Right lobe of liver (tissue), 6 donors: ENCODE measurements at regions not wholly inside any gene's neighbourhood (a gene's known extent, or its start where the extent isn't known, plus 50 kb on each side); places are given as distances from the start of the nearest gene placed in this dataset.

Experiments used
- ATAC-seq, 4 donors: fragments of 200-7000 bp; cut with Tn5 transposase; one replicate each; pipeline ENCODE4 v1.9.1; 2020; ENCODE audit warnings: mild to moderate bottlenecking in 4 of 4, moderate library complexity in 4 of 4
- DNase-seq, 3 donors: peaks; one replicate each; pipeline ENCODE4 v3.0.0-alpha.2; 2020
- H3K27ac ChIP-seq, 3 donors: fragments of 200-600 bp; one replicate each; pipeline ENCODE4 v1.8.0; 2022
- H3K27me3 ChIP-seq, 2 donors: fragments of 200-600 bp; one replicate each; pipeline ENCODE4 v1.8.0; 2022
- H3K36me3 ChIP-seq, 4 donors: fragments of 200-600 bp; sonication (generic) in 1 of 4; one replicate each; pipeline versions ENCODE4 v1.5.1 to v1.8.0; 2017 to 2022; ENCODE audit warnings: control low read depth in 1 of 4
- H3K4me1 ChIP-seq, 4 donors: fragments of 200-600 bp; sonication (generic) in 1 of 4; one replicate each; pipeline versions ENCODE4 v1.5.1 to v1.8.0; 2017 to 2022; ENCODE audit warnings: control low read depth in 1 of 4
- H3K4me3 ChIP-seq, 3 donors: fragments of 200-600 bp; one replicate each; pipeline ENCODE4 v1.8.0; 2022
- H3K9me3 ChIP-seq, 4 donors: fragments of 200-600 bp; sonication (generic) in 1 of 4; one replicate each; pipeline versions ENCODE4 v1.5.1 to v1.8.0; 2017 to 2022; ENCODE audit warnings: control low read depth in 1 of 4
- CTCF ChIP-seq, 4 donors: fragments of 200-600 bp in 3 of 4; fragments of 450-650 bp in 1 of 4; IDR thresholded peaks; one replicate each; pipeline versions ENCODE4 v1.5.1 to v1.8.0; 2016 to 2022; ENCODE audit warnings: antibody characterized with exemption in 4 of 4, mild to moderate bottlenecking in 2 of 4
- POLR2A ChIP-seq: fragments of 450-650 bp; IDR thresholded peaks from one replicate; pipeline ENCODE4 v1.6.1; 2017; ENCODE audit warnings: antibody characterized with exemption, mild to moderate bottlenecking
- WGBS: methylation state at CpG from one replicate; pipeline ENCODE4 v1.1.6; 2018; ENCODE audit warnings: low coverage, low lambda C conversion rate; ENCODE audit not compliant: insufficient coverage; ENCODE audit errors: missing lambda C conversion rate; 5-methylcytosine and 5-hydroxymethylcytosine counted together
- intact Hi-C, 2 donors: fragments of 100-400 bp; cut with DNase I; formaldehyde crosslinking; loops; one replicate each; pipeline versions ENCODE4 v1.11.2 to v1.14.1; 2022
- donor health status: DM: no; HTN: yes; CAD: no.
- donor health status: DM: no; HTN: no; CAD: no.
- donor health status: DM: no; HTN: no; CAD: no.
- donor health status: DM: no; HTN: yes; CAD: no.
- donor health status: DM: no; HTN: yes; CAD: no.

GRCh38 chr6:139625998-139626975 is 251.8 kb upstream of the CITED2 start:
- Histone ChIP-seq H3K27ac (peak overlapping the region; percentile 25 to 77 (median 60)), H3K4me1 (peaks cover 0 to 9% (median 4%) of the 10 kb centered on the region in 4 donors), H3K9me3 (no peaks in the 10 kb centered on the region), H3K36me3 (no peaks in the 10 kb centered on the region), H3K4me3 (peak overlapping the region in 1 of 3 donors; percentile 12), H3K27me3 (no peaks in the 10 kb centered on the region)
- DNase-seq (peak in 1 of 3 donors; percentile 68), ATAC-seq (peak; percentile 89 to 95 (median 92))
- WGBS = 22% methylated on average over 5 of the region's 5 CpGs
- intact Hi-C loops = no loop called here
- no peak for TF ChIP-seq POLR2A
- no peak for TF ChIP-seq CTCF (IDR thresholded peaks at IDR 0.05)

GRCh38 chr6:139625081-139625939 is 250.9 kb upstream of the CITED2 start:
- H3K4me1 ChIP-seq = peaks cover 0 to 9% (median 4%) of the 10 kb centered on the region in 4 donors
- DNase-seq (no peak), ATAC-seq (no peak)
- intact Hi-C loops = no loop called here
- H3K36me3 ChIP-seq = no peaks in the 10 kb centered on the region
- no peak overlapping the region for H3K4me3 ChIP-seq
- WGBS = 82% methylated on average over 6 of the region's 6 CpGs
- H3K9me3 ChIP-seq = no peaks in the 10 kb centered on the region
- TF ChIP-seq POLR2A (no peak), CTCF (IDR thresholded peaks at IDR 0.05) (no peak)
- no peaks in the 10 kb centered on the region for H3K27me3 ChIP-seq
- no peak overlapping the region for H3K27ac ChIP-seq

- Histone ChIP-seq H3K9me3 (no peaks in the 10 kb centered on the region), H3K27ac (no peak overlapping the region), H3K4me1 (peaks cover 0 to 9% (median 4%) of the 10 kb centered on the region in 4 donors), H3K4me3 (no peak overlapping the region), H3K27me3 (no peaks in the 10 kb centered on the region), H3K36me3 (no peaks in the 10 kb centered on the region)
- DNase-seq = no peak
- WGBS = 93% methylated on average over 1 of the region's 4 CpGs
- TF ChIP-seq POLR2A (no peak), CTCF (IDR thresholded peaks at IDR 0.05) (no peak)
- intact Hi-C loops = no loop called here
- no peak for ATAC-seq
These were observed 248.9 kb upstream of the CITED2 start for GRCh38 chr6:139623372-139623771.

GRCh38 chr6:139613496-139613895 is 239.0 kb upstream of the CITED2 start:
- intact Hi-C loops = no loop called here
- Histone ChIP-seq H3K36me3 (no peaks in the 10 kb centered on the region), H3K4me3 (no peak overlapping the region), H3K27me3 (no peaks in the 10 kb centered on the region), H3K27ac (no peak overlapping the region), H3K9me3 (no peaks in the 10 kb centered on the region), H3K4me1 (no peaks in the 10 kb centered on the region)
- TF ChIP-seq POLR2A = no peak
- TF ChIP-seq CTCF (IDR thresholded peaks at IDR 0.05) = no peak
- ATAC-seq (no peak), DNase-seq (no peak)
- WGBS = 91% methylated on average over 1 of the region's 1 CpG
